AG04449 (cell line): ENCODE measurements at regions not wholly inside any gene's neighbourhood (a gene's known extent, or its start where the extent isn't known, plus 50 kb on each side); places are given as distances from the start of the nearest gene placed in this dataset.

Source experiments
- CTCF ChIA-PET: fragments of 350-600 bp; formaldehyde crosslinking; extraction: SDS; loops from one replicate; lab custom pipeline; 2021; ENCODE audit warnings: antibody characterized with exemption; lab: Yijun Ruan, JAX
- POLR2A ChIA-PET: fragments of 400-600, 350-600 bp; formaldehyde crosslinking; extraction: SDS; loops from one replicate; lab custom pipeline; 2020; ENCODE audit warnings: antibody characterized with exemption, inconsistent platforms; lab: Yijun Ruan, JAX
- DNase-seq: peaks from one replicate; pipeline ENCODE4 v3.0.0-alpha.2; 2010; ENCODE audit warnings: low read depth, low spot score
- H3K4me3 ChIP-seq: 2 replicates; pipeline ENCODE4 v1.5.1; 2011; ENCODE audit warnings: low read depth, mild to moderate bottlenecking, control low read depth, low read length
- TF ChIP-seq, protein P1 (sequence below): IDR thresholded peaks from one replicate; pipeline ENCODE4 v1.5.1; 2011; ENCODE audit warnings: mild to moderate bottlenecking, moderate library complexity, low read length, control low read depth, inconsistent platforms; ENCODE audit not compliant: insufficient read depth; ENCODE audit errors: missing control alignments

DNA sequence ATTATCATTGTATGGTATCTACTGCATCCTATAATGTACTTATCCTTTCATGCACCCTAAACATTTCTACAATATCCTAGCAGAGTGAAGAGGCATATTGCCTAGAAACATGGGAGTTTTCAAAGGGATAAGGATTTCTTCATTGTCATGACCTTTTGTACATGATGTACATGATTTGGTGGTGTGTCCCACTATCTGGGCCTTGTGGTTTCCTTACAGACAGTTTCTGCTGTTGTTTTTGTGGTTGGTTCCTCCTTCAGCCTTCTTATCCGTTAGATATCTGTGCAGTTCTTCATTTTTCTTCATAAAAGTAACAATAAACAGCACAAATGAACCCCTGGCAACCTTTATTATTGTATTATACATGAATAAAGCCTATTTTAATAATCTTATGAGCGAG, 70.4 kb upstream of the BACH1 start:
- ChIA-PET CTCF (interaction anchor here (1.2 kb wide), 1 partner anchor 86 kb away, joined by 3 read pairs; no protein-coding TSS in a partner anchor), POLR2A (no interaction called here)
- TF ChIP-seq, protein P1, sequence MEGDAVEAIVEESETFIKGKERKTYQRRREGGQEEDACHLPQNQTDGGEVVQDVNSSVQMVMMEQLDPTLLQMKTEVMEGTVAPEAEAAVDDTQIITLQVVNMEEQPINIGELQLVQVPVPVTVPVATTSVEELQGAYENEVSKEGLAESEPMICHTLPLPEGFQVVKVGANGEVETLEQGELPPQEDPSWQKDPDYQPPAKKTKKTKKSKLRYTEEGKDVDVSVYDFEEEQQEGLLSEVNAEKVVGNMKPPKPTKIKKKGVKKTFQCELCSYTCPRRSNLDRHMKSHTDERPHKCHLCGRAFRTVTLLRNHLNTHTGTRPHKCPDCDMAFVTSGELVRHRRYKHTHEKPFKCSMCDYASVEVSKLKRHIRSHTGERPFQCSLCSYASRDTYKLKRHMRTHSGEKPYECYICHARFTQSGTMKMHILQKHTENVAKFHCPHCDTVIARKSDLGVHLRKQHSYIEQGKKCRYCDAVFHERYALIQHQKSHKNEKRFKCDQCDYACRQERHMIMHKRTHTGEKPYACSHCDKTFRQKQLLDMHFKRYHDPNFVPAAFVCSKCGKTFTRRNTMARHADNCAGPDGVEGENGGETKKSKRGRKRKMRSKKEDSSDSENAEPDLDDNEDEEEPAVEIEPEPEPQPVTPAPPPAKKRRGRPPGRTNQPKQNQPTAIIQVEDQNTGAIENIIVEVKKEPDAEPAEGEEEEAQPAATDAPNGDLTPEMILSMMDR: no peak
- no peak overlapping the region for H3K4me3 ChIP-seq
- no peak for DNase-seq

GRCh38 chr21:29230551-29231261, 68.0 kb upstream of the BACH1 start:
- ChIA-PET CTCF (interaction anchor here (0.9 to 2.5 kb wide), 3 partner anchors 17 to 142 kb away, joined by 3 to 7 read pairs (median 5); no protein-coding TSS in a partner anchor), POLR2A (interaction anchor here (0.7 kb wide), 1 partner anchor 10 kb away, joined by 4 read pairs; no protein-coding TSS in a partner anchor)
- DNase-seq: no peak
- TF ChIP-seq, protein P1: no peak
- no peak overlapping the region for H3K4me3 ChIP-seq

DNA sequence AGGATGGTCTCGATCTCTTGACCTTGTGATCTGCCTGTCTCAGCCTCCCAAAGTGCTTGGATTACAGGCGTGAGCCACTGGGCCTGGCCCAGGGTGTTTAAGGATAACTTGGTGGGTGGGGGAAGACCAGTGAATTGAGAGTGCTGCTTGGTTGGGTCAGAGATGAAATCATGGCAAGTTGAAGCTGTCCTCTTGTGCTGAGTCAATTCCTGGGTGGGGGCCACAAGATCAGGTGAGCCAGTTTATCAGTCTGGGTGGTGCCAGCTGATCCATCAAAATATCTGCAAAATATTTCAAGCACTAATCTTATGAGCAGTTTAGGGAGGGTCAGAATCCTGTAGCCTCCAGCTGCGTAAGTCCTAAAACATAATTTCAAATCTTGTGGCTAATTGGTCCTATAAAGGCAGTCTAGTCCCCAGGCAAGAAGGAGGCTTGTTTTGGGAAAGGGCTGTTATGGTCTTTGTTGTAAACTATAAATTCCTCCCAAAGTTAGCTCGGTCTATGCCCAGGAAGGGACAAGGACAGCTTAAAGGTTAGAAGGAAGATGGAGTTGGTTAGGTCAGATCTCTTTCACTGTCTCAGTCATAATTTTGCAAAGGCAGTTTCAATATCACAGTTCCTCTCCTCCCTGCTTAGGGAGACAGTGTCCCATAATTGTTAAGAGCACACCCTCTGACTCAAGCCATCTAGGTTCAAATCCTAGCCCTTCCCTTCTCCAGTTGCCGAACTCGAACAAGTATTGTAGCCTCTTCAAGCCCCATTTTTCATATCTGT, 66.8 kb upstream of the BACH1 start:
- ChIA-PET CTCF (interaction anchor here (0.8 to 2.5 kb wide), 3 partner anchors 17 to 142 kb away, joined by 3 to 7 read pairs (median 5); no protein-coding TSS in a partner anchor), POLR2A (interaction anchor here (1.6 kb wide), 1 partner anchor 67 kb away, joined by 8 read pairs; the partner anchor contains the start of gene BACH1)
- TF ChIP-seq, protein P1: no peak
- DNase-seq: no peak
- no peak overlapping the region for H3K4me3 ChIP-seq

GRCh38 chr21:29232530-29233255, 66.0 kb upstream of the BACH1 start:
- TF ChIP-seq, protein P1: no peak
- peak; percentile 57 for DNase-seq
- ChIA-PET CTCF (interaction anchor here (0.6 to 2.5 kb wide), 2 partner anchors 27 to 140 kb away, joined by 3 to 7 read pairs; no protein-coding TSS in a partner anchor), POLR2A (interaction anchor here (1.6 kb wide), 1 partner anchor 66 kb away, joined by 8 read pairs; the partner anchor contains the start of gene BACH1)
- H3K4me3 ChIP-seq: no peak overlapping the region

GRCh38 chr21:29233256-29233546, 65.5 kb upstream of the BACH1 start:
- POLR2A ChIA-PET: interaction anchor here (0.9 to 1.6 kb wide), 2 partner anchors 66 to 68 kb away, joined by 4 to 8 read pairs; partner anchors contain the start of gene BACH1
- no peak for DNase-seq
- no peak overlapping the region for H3K4me3 ChIP-seq
- TF ChIP-seq, protein P1: no peak
- CTCF ChIA-PET: interaction anchor here (0.6 to 2.5 kb wide), 4 partner anchors 10 to 139 kb away, joined by 3 to 7 read pairs (median 4); no protein-coding TSS in a partner anchor
